Activated B cell treated with CpG ODN at 0.5 μM for 24 hours (primary cell): ENCODE measurements at regions not wholly inside any gene's neighbourhood (a gene's known extent, or its start where the extent isn't known, plus 50 kb on each side); places are given as distances from the start of the nearest gene placed in this dataset.

Experiments
- ATAC-seq: fragments of 200-7000 bp; cut with Tn5 transposase; one replicate; pipeline ENCODE4 v1.10.0; 2021; ENCODE audit warnings: low read depth, mild to moderate bottlenecking, moderate library complexity
- CTCF ChIA-PET: fragments of 350-600 bp; sonication (Branson Sonifier 250); formaldehyde crosslinking; loops from one replicate; lab custom pipeline; 2021; ENCODE audit warnings: antibody characterized with exemption; lab: Charles Lee
- POLR2A ChIA-PET: fragments of 350-600 bp; sonication (Branson Sonifier 250); formaldehyde crosslinking; loops from one replicate; lab custom pipeline; 2021; ENCODE audit warnings: antibody characterized with exemption; lab: Charles Lee
- DNase-seq: peaks from one replicate; pipeline ENCODE4 v3.0.0; 2022
- H3K27ac Mint-ChIP-seq: one replicate; pipeline ENCODE4 v1.8.0; 2020; ENCODE audit warnings: mixed read lengths
- H3K27me3 Mint-ChIP-seq: one replicate; pipeline ENCODE4 v1.8.0; 2021; ENCODE audit warnings: mixed read lengths
- H3K36me3 Mint-ChIP-seq: one replicate; pipeline ENCODE4 v1.8.0; 2021; ENCODE audit warnings: low read depth, mixed read lengths
- H3K4me1 Mint-ChIP-seq: one replicate; pipeline ENCODE4 v1.8.0; 2021; ENCODE audit warnings: mixed read lengths
- H3K4me3 Mint-ChIP-seq: one replicate; pipeline ENCODE4 v1.8.0; 2020; ENCODE audit warnings: mild to moderate bottlenecking, mixed read lengths
- H3K9me3 Mint-ChIP-seq: one replicate; pipeline ENCODE4 v1.8.0; 2020; ENCODE audit warnings: mixed read lengths
- intact Hi-C: fragments of 100-400 bp; cut with micrococcal nuclease; formaldehyde crosslinking; loops from one replicate; pipeline ENCODE4 v1.15.1; 2024
- TF ChIP-seq, protein P1 (sequence below): fragments of 200-600 bp; IDR thresholded peaks from one replicate; pipeline ENCODE4 v1.8.0; 2022; ENCODE audit warnings: antibody characterized with exemption, mild to moderate bottlenecking

DNA sequence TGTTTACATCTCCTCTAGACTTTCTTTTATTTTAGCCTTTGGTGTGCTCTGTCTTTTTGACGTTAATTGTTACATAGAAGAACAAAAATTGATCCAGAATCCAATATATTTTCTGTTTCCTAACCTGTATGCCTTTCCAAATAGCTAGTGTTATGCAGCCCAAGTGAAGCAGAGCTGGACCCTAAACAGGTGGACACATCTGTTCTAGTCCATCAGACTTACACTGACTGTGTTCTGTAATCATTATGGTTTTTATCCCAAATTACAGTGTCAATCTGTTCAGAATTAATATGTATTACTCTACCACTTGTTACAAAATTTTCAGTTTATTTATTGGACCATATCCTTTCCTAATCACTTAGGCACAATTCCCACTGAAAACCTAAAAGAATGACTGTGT, 176.8 kb upstream of the FOXG1 start:
- Mint-ChIP-seq H3K36me3 (no peaks in the 10 kb centered on the region), H3K9me3 (no peaks in the 10 kb centered on the region), H3K4me3 (no peak overlapping the region), H3K27me3 (no peaks in the 10 kb centered on the region), H3K4me1 (no peaks in the 10 kb centered on the region), H3K27ac (no peak overlapping the region)
- no peak for DNase-seq
- intact Hi-C loops: no loop called here
- TF ChIP-seq, protein P1, sequence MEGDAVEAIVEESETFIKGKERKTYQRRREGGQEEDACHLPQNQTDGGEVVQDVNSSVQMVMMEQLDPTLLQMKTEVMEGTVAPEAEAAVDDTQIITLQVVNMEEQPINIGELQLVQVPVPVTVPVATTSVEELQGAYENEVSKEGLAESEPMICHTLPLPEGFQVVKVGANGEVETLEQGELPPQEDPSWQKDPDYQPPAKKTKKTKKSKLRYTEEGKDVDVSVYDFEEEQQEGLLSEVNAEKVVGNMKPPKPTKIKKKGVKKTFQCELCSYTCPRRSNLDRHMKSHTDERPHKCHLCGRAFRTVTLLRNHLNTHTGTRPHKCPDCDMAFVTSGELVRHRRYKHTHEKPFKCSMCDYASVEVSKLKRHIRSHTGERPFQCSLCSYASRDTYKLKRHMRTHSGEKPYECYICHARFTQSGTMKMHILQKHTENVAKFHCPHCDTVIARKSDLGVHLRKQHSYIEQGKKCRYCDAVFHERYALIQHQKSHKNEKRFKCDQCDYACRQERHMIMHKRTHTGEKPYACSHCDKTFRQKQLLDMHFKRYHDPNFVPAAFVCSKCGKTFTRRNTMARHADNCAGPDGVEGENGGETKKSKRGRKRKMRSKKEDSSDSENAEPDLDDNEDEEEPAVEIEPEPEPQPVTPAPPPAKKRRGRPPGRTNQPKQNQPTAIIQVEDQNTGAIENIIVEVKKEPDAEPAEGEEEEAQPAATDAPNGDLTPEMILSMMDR: no peak
- POLR2A ChIA-PET: no interaction called here
- ATAC-seq: no peak
- CTCF ChIA-PET: no interaction called here

DNA sequence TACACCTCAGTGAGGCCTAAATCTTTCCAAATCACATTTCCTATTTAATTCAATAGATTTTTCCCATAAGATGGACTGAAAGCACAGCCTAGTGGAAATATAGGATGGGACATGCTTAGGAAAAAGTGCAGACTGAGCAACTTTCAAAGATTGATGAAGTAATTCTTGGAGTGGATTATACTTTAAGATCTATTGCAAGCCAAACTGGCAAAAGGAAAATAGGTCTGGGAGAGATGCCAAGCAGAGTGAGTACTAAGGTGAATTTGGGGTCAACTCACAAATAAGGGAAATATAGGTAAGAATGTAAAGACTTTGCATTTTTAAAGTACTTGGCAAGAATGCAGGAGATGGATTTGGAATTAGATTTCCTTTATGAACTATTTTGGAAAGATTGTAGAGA, 170.2 kb upstream of the FOXG1 start:
- ChIA-PET CTCF (no interaction called here), POLR2A (no interaction called here)
- H3K36me3 Mint-ChIP-seq: no peaks in the 10 kb centered on the region
- H3K4me3 Mint-ChIP-seq: no peak overlapping the region
- DNase-seq (no peak), ATAC-seq (no peak)
- no peak overlapping the region for H3K27ac Mint-ChIP-seq
- intact Hi-C loops: no loop called here
- H3K4me1 Mint-ChIP-seq: no peaks in the 10 kb centered on the region
- TF ChIP-seq, protein P1: no peak
- no peaks in the 10 kb centered on the region for H3K9me3 Mint-ChIP-seq
- no peaks in the 10 kb centered on the region for H3K27me3 Mint-ChIP-seq

DNA sequence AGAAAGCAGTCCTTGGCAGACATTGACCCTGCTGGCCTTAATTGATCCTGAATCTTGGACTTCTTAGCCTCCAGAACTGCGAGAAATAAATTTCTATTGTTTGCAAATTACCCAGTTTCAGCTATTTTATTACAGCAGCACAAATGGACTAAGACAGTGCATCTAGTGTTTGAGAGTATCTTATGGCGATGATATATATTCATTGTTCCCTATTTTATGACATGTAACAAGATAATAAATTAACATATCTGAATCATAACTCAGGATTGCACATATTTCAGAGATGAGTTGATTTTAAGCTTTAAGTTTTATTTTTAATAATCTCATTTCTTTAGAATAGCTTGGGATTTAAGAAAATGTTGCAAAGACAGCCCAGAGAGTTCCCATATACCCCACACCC, 167.4 kb upstream of the FOXG1 start:
- Mint-ChIP-seq H3K27me3 (no peaks in the 10 kb centered on the region), H3K4me3 (no peak overlapping the region), H3K36me3 (no peaks in the 10 kb centered on the region), H3K4me1 (no peaks in the 10 kb centered on the region), H3K9me3 (no peaks in the 10 kb centered on the region), H3K27ac (no peak overlapping the region)
- ChIA-PET CTCF (no interaction called here), POLR2A (no interaction called here)
- DNase-seq (no peak), ATAC-seq (no peak)
- intact Hi-C loops: no loop called here
- TF ChIP-seq, protein P1: no peak

DNA sequence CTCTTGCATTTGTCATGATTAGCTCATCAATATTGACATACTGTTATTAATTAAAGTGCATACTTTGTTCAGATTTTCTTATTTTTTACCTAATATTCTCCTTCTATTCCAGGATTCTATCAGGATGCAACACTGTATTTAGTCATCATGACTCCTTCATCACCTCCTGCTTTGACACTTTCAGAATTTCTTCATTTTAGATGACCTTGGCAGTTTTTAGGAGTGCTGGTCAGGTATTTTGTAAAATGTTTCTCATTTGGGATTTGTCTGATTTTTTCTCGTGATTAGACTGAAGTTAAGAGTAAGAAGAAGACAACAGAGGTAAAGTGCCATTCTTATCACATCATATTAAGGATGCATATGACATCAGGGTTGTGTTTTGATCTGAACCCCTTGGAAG, 167.0 kb upstream of the FOXG1 start:
- TF ChIP-seq, protein P1: no peak
- no peaks in the 10 kb centered on the region for H3K36me3 Mint-ChIP-seq
- DNase-seq: no peak
- H3K27ac Mint-ChIP-seq: no peak overlapping the region
- intact Hi-C loops: no loop called here
- H3K27me3 Mint-ChIP-seq: no peaks in the 10 kb centered on the region
- no peaks in the 10 kb centered on the region for H3K4me1 Mint-ChIP-seq
- ChIA-PET POLR2A (no interaction called here), CTCF (no interaction called here)
- no peak overlapping the region for H3K4me3 Mint-ChIP-seq
- ATAC-seq: no peak
- no peaks in the 10 kb centered on the region for H3K9me3 Mint-ChIP-seq

DNA sequence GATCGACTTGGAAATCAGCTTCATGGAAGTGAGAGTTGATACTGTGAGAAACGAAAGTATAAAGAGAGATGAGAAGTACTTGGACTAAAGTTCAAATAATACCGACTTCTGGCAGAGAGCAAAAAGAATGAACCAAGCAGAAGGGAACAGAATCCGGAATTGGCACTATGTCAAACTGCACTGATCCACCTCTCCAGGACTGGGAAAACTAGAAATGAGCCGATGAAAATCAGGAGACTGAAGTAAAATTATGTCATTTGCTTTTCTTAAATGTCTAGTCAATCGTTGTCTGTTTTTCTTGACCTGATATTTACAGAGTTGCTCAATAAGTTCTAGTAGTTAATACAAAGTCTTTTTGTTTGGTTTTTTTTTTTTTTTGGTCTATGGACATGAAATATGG, 163.0 kb upstream of the FOXG1 start:
- H3K36me3 Mint-ChIP-seq: no peaks in the 10 kb centered on the region
- H3K27ac Mint-ChIP-seq: no peak overlapping the region
- no peak overlapping the region for H3K4me3 Mint-ChIP-seq
- ATAC-seq (no peak), DNase-seq (no peak)
- TF ChIP-seq, protein P1: no peak
- ChIA-PET POLR2A (no interaction called here), CTCF (no interaction called here)
- intact Hi-C loops: no loop called here
- no peaks in the 10 kb centered on the region for H3K4me1 Mint-ChIP-seq
- H3K27me3 Mint-ChIP-seq: no peaks in the 10 kb centered on the region
- H3K9me3 Mint-ChIP-seq: no peaks in the 10 kb centered on the region
